ENCODE measurements at regions not wholly inside any gene's neighbourhood (a gene's known extent, or its start where the extent isn't known, plus 50 kb on each side); places are given as distances from the start of the nearest gene placed in this dataset.

GRCh38 chr2:215868846-215869543, 144.4 kb downstream of the MREG start:
- BruUV-seq (replicated peaks), result no TSS peak
- H3K9me3 ChIP-seq (replicated peaks; ENCODE audit: control insufficient read depth, insufficient read depth, low read length), result no peaks in the 10 kb centered on the region; the same call in 2 of the 3 replicates
- DNase-seq (ENCODE audit: low read depth, low spot score) (no peak), FAIRE-seq (no peak), ATAC-seq (no peak)
- ChIA-PET CTCF (no interaction called here), SMC1A (ENCODE audit: uncharacterized antibody, unreplicated experiment) (interaction anchor here (0.7 to 0.9 kb wide), 2 partner anchors 8 to 24 kb away, joined by 3 read pairs; no protein-coding TSS in a partner anchor), RAD21 (ENCODE audit: unreplicated experiment) (no interaction called here), POLR2A (interaction anchor here (2.1 kb wide), 1 partner anchor 11 kb away, joined by 5 read pairs; no protein-coding TSS in a partner anchor)
- in situ Hi-C loops (cut with MboI), result no loop called here
- intact Hi-C loops (cut with micrococcal nuclease; ENCODE audit: unreplicated experiment), result no loop called here
- H3K4me2 ChIP-seq (ENCODE audit: control insufficient read depth, insufficient read depth), result no peak overlapping the region
- no peak overlapping the region for H2AFZ ChIP-seq (ENCODE audit: control insufficient read depth, low read depth, low read length)
- no peaks in the 10 kb centered on the region for H4K20me1 ChIP-seq (ENCODE audit: control insufficient read depth, insufficient read depth)
- H3K9ac ChIP-seq (ENCODE audit: control insufficient read depth, insufficient read depth, low read length), result no peak overlapping the region
- H3K27ac ChIP-seq (ENCODE audit: control insufficient read depth, insufficient read depth), result no peak overlapping the region
- H3K79me2 ChIP-seq (ENCODE audit: control insufficient read depth, insufficient read depth, low read length), result no peaks in the 10 kb centered on the region
- WGBS (ENCODE audit: insufficient coverage, insufficient replicate concordance, low lambda C conversion rate, missing lambda C conversion rate), result 79% methylated on average over 4 of the region's 4 CpGs
- no peak overlapping the region for H3K4me3 ChIP-seq
- H3K27me3 ChIP-seq (replicated peaks in 1 of 2; ENCODE audit: control insufficient read depth in 2 of 2, insufficient read depth in 2 of 2, low read length in 1 of 2), result no peaks in the 10 kb centered on the region; a peak in 1 of 4 replicates
- H3K4me1 ChIP-seq (ENCODE audit: control insufficient read depth, insufficient read depth, low read length), result no peaks in the 10 kb centered on the region
- H3K36me3 ChIP-seq (ENCODE audit: control insufficient read depth in 2 of 2, insufficient read depth in 2 of 2, low read length in 1 of 2), result no peaks in the 10 kb centered on the region
- TF ChIP-seq ZNF384 (IDR thresholded peaks at IDR 0.05; ENCODE audit: borderline replicate concordance, low read depth, low read length) (no peak), RELA (IDR thresholded peaks at IDR 0.05; ENCODE audit: borderline replicate concordance, partially characterized antibody) (no peak), HSF1 (IDR thresholded peaks at IDR 0.05; ENCODE audit: low read depth, low read length) (no peak), BMI1 (IDR thresholded peaks at IDR 0.05; ENCODE audit: borderline replicate concordance) (no peak), SIN3A (IDR thresholded peaks at IDR 0.05; ENCODE audit: low read depth, low read length) (no peak), CEBPB (IDR thresholded peaks at IDR 0.05; ENCODE audit: borderline replicate concordance in 1 of 2, low read depth in 2 of 2, low read length in 2 of 2) (no peak), ZBTB11 (CRISPR knock-in tag; IDR thresholded peaks at IDR 0.05) (no peak), CBX5 (IDR thresholded peaks at IDR 0.05; ENCODE audit: low read depth) (no peak), CBFB (IDR thresholded peaks at IDR 0.05; ENCODE audit: low read depth) (no peak), LARP7 (IDR thresholded peaks at IDR 0.05) (no peak)
- TF ChIP-seq, protein P1, sequence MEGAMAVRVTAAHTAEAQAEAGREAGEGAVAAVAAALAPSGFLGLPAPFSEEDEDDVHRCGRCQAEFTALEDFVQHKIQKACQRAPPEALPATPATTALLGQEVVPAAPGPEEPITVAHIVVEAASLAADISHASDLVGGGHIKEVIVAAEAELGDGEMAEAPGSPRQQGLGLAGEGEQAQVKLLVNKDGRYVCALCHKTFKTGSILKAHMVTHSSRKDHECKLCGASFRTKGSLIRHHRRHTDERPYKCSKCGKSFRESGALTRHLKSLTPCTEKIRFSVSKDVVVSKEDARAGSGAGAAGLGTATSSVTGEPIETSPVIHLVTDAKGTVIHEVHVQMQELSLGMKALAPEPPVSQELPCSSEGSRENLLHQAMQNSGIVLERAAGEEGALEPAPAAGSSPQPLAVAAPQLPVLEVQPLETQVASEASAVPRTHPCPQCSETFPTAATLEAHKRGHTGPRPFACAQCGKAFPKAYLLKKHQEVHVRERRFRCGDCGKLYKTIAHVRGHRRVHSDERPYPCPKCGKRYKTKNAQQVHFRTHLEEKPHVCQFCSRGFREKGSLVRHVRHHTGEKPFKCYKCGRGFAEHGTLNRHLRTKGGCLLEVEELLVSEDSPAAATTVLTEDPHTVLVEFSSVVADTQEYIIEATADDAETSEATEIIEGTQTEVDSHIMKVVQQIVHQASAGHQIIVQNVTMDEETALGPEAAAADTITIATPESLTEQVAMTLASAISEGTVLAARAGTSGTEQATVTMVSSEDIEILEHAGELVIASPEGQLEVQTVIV (IDR thresholded peaks at IDR 0.05; ENCODE audit: borderline replicate concordance, partially characterized antibody), result no peak
- TF ChIP-seq, protein P2, sequence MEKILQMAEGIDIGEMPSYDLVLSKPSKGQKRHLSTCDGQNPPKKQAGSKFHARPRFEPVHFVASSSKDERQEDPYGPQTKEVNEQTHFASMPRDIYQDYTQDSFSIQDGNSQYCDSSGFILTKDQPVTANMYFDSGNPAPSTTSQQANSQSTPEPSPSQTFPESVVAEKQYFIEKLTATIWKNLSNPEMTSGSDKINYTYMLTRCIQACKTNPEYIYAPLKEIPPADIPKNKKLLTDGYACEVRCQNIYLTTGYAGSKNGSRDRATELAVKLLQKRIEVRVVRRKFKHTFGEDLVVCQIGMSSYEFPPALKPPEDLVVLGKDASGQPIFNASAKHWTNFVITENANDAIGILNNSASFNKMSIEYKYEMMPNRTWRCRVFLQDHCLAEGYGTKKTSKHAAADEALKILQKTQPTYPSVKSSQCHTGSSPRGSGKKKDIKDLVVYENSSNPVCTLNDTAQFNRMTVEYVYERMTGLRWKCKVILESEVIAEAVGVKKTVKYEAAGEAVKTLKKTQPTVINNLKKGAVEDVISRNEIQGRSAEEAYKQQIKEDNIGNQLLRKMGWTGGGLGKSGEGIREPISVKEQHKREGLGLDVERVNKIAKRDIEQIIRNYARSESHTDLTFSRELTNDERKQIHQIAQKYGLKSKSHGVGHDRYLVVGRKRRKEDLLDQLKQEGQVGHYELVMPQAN (conservative IDR thresholded peaks at IDR 0.05), result no peak
- TF ChIP-seq, protein P3, sequence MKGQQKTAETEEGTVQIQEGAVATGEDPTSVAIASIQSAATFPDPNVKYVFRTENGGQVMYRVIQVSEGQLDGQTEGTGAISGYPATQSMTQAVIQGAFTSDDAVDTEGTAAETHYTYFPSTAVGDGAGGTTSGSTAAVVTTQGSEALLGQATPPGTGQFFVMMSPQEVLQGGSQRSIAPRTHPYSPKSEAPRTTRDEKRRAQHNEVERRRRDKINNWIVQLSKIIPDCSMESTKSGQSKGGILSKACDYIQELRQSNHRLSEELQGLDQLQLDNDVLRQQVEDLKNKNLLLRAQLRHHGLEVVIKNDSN (IDR thresholded peaks at IDR 0.05; ENCODE audit: borderline replicate concordance, extremely low read length, insufficient read depth, low read depth, low read length), result no peak
